K562 (cell line): ENCODE measurements at regions not wholly inside any gene's neighbourhood (a gene's known extent, or its start where the extent isn't known, plus 50 kb on each side); places are given as distances from the start of the nearest gene placed in this dataset.

ENCODE experiments used
- ELF4 ChIP-seq: fragments of 450-650 bp; formaldehyde crosslinking; IDR thresholded peaks from 2 replicates; pipeline ENCODE4 v1.4.0; 2022; ENCODE audit warnings: missing genetic modification characterization
- FOXO4 ChIP-seq: fragments of 450-650 bp; formaldehyde crosslinking; IDR thresholded peaks from 2 replicates; pipeline ENCODE4 v1.4.0; 2020; ENCODE audit warnings: mild to moderate bottlenecking, moderate library complexity
- GTF2A2 ChIP-seq: IDR thresholded peaks from 2 replicates; pipeline ENCODE4 v1.6.1; 2016; ENCODE audit warnings: mild to moderate bottlenecking, missing genetic modification characterization, missing compliant biosample characterization
- PHF8 ChIP-seq: fragments of 200-600 bp; sonication (generic); IDR thresholded peaks from 2 replicates; pipeline ENCODE4 v1.6.1; 2012; ENCODE audit warnings: mixed run types, mild to moderate bottlenecking, inconsistent platforms, low read length, moderate library complexity, borderline replicate concordance
- SREBF2 ChIP-seq: sonication (generic); formaldehyde crosslinking; IDR thresholded peaks from 2 replicates; pipeline ENCODE4 v1.4.0; 2020; ENCODE audit warnings: mild to moderate bottlenecking, missing genetic modification reagents
- ZNF512 ChIP-seq: IDR thresholded peaks from 2 replicates; pipeline ENCODE4 v1.6.1; 2016; ENCODE audit warnings: missing genetic modification characterization, missing compliant biosample characterization

- TF ChIP-seq GTF2A2 (tag) (no peak), ZNF512 (no peak), SREBF2 (CRISPR knock-in tag) (no peak), PHF8 (no peak), FOXO4 (CRISPR knock-in tag) (no peak), ELF4 (CRISPR knock-in tag) (no peak)
Observed at GRCh38 chrX:3192835-3193234, 151.6 kb downstream of the ARSF start.
